Aorta (tissue), 5 donors: ENCODE measurements at regions not wholly inside any gene's neighbourhood (a gene's known extent, or its start where the extent isn't known, plus 50 kb on each side); places are given as distances from the start of the nearest gene placed in this dataset.

ENCODE experiments used
- ATAC-seq: fragments of 200-7000 bp; cut with Tn5 transposase; one replicate; pipeline ENCODE4 v1.9.1; 2022; ENCODE audit warnings: moderate library complexity; ENCODE audit not compliant: low FRiP score
- DNase-seq, 2 donors: peaks; one replicate each; pipeline ENCODE4 v3.0.0-alpha.2; 2020
- H3K27ac ChIP-seq, 2 donors: one replicate each; pipeline ENCODE4 v1.5.1; 2013; ENCODE audit warnings: low read length in 2 of 2, mild to moderate bottlenecking in 2 of 2, moderate library complexity in 2 of 2, control low read depth in 1 of 2, inconsistent platforms in 1 of 2, low read depth in 1 of 2
- H3K27me3 ChIP-seq, 2 donors: one replicate each; pipeline ENCODE4 v1.6.1; 2013; ENCODE audit warnings: control low read depth in 1 of 2, low read length in 1 of 2, mild to moderate bottlenecking in 1 of 2, moderate library complexity in 1 of 2; ENCODE audit not compliant: insufficient read depth in 2 of 2, control insufficient read depth in 1 of 2
- H3K36me3 ChIP-seq, 2 donors: one replicate each; pipeline ENCODE4 v1.6.1; 2013; ENCODE audit warnings: control low read depth in 1 of 2, low read length in 1 of 2, mild to moderate bottlenecking in 1 of 2; ENCODE audit not compliant: insufficient read depth in 2 of 2, control insufficient read depth in 1 of 2
- H3K4me1 ChIP-seq, 2 donors: one replicate each; pipeline ENCODE4 v1.6.1; 2013; ENCODE audit warnings: low read length in 2 of 2, control low read depth in 1 of 2, mild to moderate bottlenecking in 1 of 2, moderate library complexity in 1 of 2; ENCODE audit not compliant: insufficient read depth in 2 of 2, control insufficient read depth in 1 of 2
- H3K4me3 ChIP-seq, 2 donors: one replicate each; pipeline ENCODE4 v1.5.1; 2013; ENCODE audit warnings: low read length in 2 of 2, control low read depth in 1 of 2, mild to moderate bottlenecking in 1 of 2
- H3K9me3 ChIP-seq: one replicate; pipeline ENCODE4 v1.6.1; 2013; ENCODE audit warnings: mild to moderate bottlenecking, low read length; ENCODE audit not compliant: control insufficient read depth
- WGBS, 2 donors: extraction: QIAGEN DNeasy Blood & Tissue Kit; methylation state at CpG; one replicate each; pipeline ENCODE4 v1.1.7; 2013; 5-methylcytosine and 5-hydroxymethylcytosine counted together
- intact Hi-C, 2 donors: fragments of 100-400 bp; cut with DNase I; formaldehyde crosslinking; loops; one replicate each; pipeline versions ENCODE4 v1.14.2 to v1.15.0; 2022
- donor health status: healthy with polysubstance abuse.
- donor health status: Bipolar disorder and iron deficiency.
- donor health status: DM: no; HTN: no; CAD: no.
- donor health status: DM: no; HTN: no; CAD: no.
- donor health status: DM: yes; HTN: yes; CAD: no.

GRCh38 chr2:220969348-220969747, 602.8 kb downstream of the EPHA4 start:
- DNase-seq (no peak), ATAC-seq (no peak)
- H3K36me3 ChIP-seq: no peaks in the 10 kb centered on the region
- no peak overlapping the region for H3K27ac ChIP-seq
- no peak overlapping the region for H3K4me3 ChIP-seq
- H3K9me3 ChIP-seq: no peaks in the 10 kb centered on the region
- no peaks in the 10 kb centered on the region for H3K4me1 ChIP-seq
- WGBS, 2 donors: 82 to 84% methylated on average over 3 of the region's 3 CpGs
- intact Hi-C loops: no loop called here
- H3K27me3 ChIP-seq: no peaks in the 10 kb centered on the region

GRCh38 chr2:220980966-220981675, 591.0 kb downstream of the EPHA4 start:
- 75 to 87% methylated on average over 4 of the region's 4 CpGs for WGBS, 2 donors
- Histone ChIP-seq H3K36me3 (no peaks in the 10 kb centered on the region), H3K4me3 (no peak overlapping the region), H3K27me3 (no peaks in the 10 kb centered on the region), H3K9me3 (peaks cover 6% of the 10 kb centered on the region), H3K4me1 (no peaks in the 10 kb centered on the region), H3K27ac (no peak overlapping the region)
- intact Hi-C loops: no loop called here
- ATAC-seq (no peak), DNase-seq (no peak)

- Histone ChIP-seq H3K4me3 (no peak overlapping the region), H3K27me3 (no peaks in the 10 kb centered on the region), H3K9me3 (peaks cover 6% of the 10 kb centered on the region), H3K27ac (no peak overlapping the region), H3K36me3 (no peaks in the 10 kb centered on the region), H3K4me1 (no peaks in the 10 kb centered on the region)
- ATAC-seq (no peak), DNase-seq (no peak)
- intact Hi-C loops: no loop called here
- WGBS, 2 donors: 87 to 94% methylated on average over 6 of the region's 6 CpGs
Measured at GRCh38 chr2:220981926-220982325, 590.2 kb downstream of the EPHA4 start.

GRCh38 chr2:220985561-220985960, 586.5 kb downstream of the EPHA4 start:
- DNase-seq (no peak), ATAC-seq (no peak)
- intact Hi-C loops: no loop called here
- WGBS, 2 donors: 82 to 89% methylated on average over 4 of the region's 4 CpGs
- Histone ChIP-seq H3K4me3 (no peak overlapping the region), H3K27me3 (no peaks in the 10 kb centered on the region), H3K4me1 (no peaks in the 10 kb centered on the region), H3K27ac (no peak overlapping the region), H3K36me3 (no peaks in the 10 kb centered on the region), H3K9me3 (no peaks in the 10 kb centered on the region)

- 94 to 99% methylated on average over 3 of the region's 3 CpGs for WGBS, 2 donors
- Histone ChIP-seq H3K4me1 (no peaks in the 10 kb centered on the region), H3K27me3 (no peaks in the 10 kb centered on the region), H3K9me3 (no peaks in the 10 kb centered on the region), H3K4me3 (no peak overlapping the region), H3K27ac (no peak overlapping the region), H3K36me3 (no peaks in the 10 kb centered on the region)
- DNase-seq (no peak), ATAC-seq (no peak)
- intact Hi-C loops: no loop called here
Measured at GRCh38 chr2:220987839-220988238, 584.3 kb downstream of the EPHA4 start.

GRCh38 chr2:220991972-220992371, 580.1 kb downstream of the EPHA4 start:
- Histone ChIP-seq H3K27ac (no peak overlapping the region), H3K4me1 (no peaks in the 10 kb centered on the region), H3K27me3 (no peaks in the 10 kb centered on the region), H3K4me3 (no peak overlapping the region), H3K36me3 (no peaks in the 10 kb centered on the region), H3K9me3 (no peaks in the 10 kb centered on the region)
- intact Hi-C loops: no loop called here
- no peak for ATAC-seq
- DNase-seq: no peak

GRCh38 chr2:220994846-220995245, 577.3 kb downstream of the EPHA4 start:
- ATAC-seq: no peak
- DNase-seq: no peak
- H3K4me3 ChIP-seq: no peak overlapping the region
- intact Hi-C loops: no loop called here
- H3K36me3 ChIP-seq: no peaks in the 10 kb centered on the region
- no peaks in the 10 kb centered on the region for H3K9me3 ChIP-seq
- H3K27me3 ChIP-seq: no peaks in the 10 kb centered on the region
- no peaks in the 10 kb centered on the region for H3K4me1 ChIP-seq
- 44 to 54% methylated on average over 3 of the region's 3 CpGs for WGBS, 2 donors
- no peak overlapping the region for H3K27ac ChIP-seq

GRCh38 chr2:220995581-220995980, 576.5 kb downstream of the EPHA4 start:
- Histone ChIP-seq H3K27ac (no peak overlapping the region), H3K4me3 (no peak overlapping the region), H3K9me3 (no peaks in the 10 kb centered on the region), H3K27me3 (no peaks in the 10 kb centered on the region), H3K4me1 (no peaks in the 10 kb centered on the region), H3K36me3 (no peaks in the 10 kb centered on the region)
- intact Hi-C loops: no loop called here
- ATAC-seq (no peak), DNase-seq (no peak)
- WGBS, 2 donors: 6 to 19% methylated on average over 2 of the region's 2 CpGs

GRCh38 chr2:220998156-220998555, 573.9 kb downstream of the EPHA4 start:
- ATAC-seq: no peak
- Histone ChIP-seq H3K27ac (no peak overlapping the region), H3K9me3 (no peaks in the 10 kb centered on the region), H3K4me3 (no peak overlapping the region), H3K4me1 (no peaks in the 10 kb centered on the region), H3K36me3 (no peaks in the 10 kb centered on the region), H3K27me3 (no peaks in the 10 kb centered on the region)
- intact Hi-C loops: no loop called here
- DNase-seq: no peak
- WGBS, 2 donors: 69 to 74% methylated on average over 2 of the region's 2 CpGs
